ENCODE measurements at regions not wholly inside any gene's neighbourhood (a gene's known extent, or its start where the extent isn't known, plus 50 kb on each side); places are given as distances from the start of the nearest gene placed in this dataset.

GRCh38 chr2:151182899-151183809 lies 78.5 kb downstream of the RBM43 start:
- TF ChIP-seq GATA2 (IDR thresholded peaks at IDR 0.05; ENCODE audit: low read depth, low read length), result no peak
- TF ChIP-seq GATA3 (IDR thresholded peaks at IDR 0.05; ENCODE audit: low read depth, low read length), result no peak

All from SH-SY5Y (cell line).